Activated CD4-positive, alpha-beta T cell treated with anti-CD3 and anti-CD28 coated beads, Interleukin-2, amount 50 U/mL, for 16 hours (primary cell): ENCODE measurements at regions not wholly inside any gene's neighbourhood (a gene's known extent, or its start where the extent isn't known, plus 50 kb on each side); places are given as distances from the start of the nearest gene placed in this dataset.
"Not testable (repeated sequence)": the region's sequence is repeated elsewhere in the genome, so short reads cannot be mapped to it uniquely, and the experiment has no call there.

Experiments
- DNase-seq: peaks from one replicate; pipeline ENCODE4 v3.0.0-alpha.2; 2020

GRCh38 chr18:59799383-59800015 lies 100.3 kb upstream of the PMAIP1 start:
- DNase-seq = no peak

- no peak for DNase-seq
Measured at GRCh38 chr18:59795882-59796281, 98.7 kb upstream of the CCBE1 start.

GRCh38 chr18:59792353-59792752 lies 95.1 kb upstream of the CCBE1 start:
- DNase-seq = no peak

- not testable (repeated sequence) for DNase-seq
Measured at GRCh38 chr18:59790346-59790936, 93.2 kb upstream of the CCBE1 start.

GRCh38 chr18:59788791-59789106 lies 91.5 kb upstream of the CCBE1 start:
- DNase-seq = no peak

GRCh38 chr18:59787998-59788790 lies 91.0 kb upstream of the CCBE1 start:
- DNase-seq = no peak

- DNase-seq = no peak
Measured at GRCh38 chr18:59784694-59785093, 87.5 kb upstream of the CCBE1 start.

- peak; percentile 42 for DNase-seq
Measured at GRCh38 chr18:59783138-59783537, 85.9 kb upstream of the CCBE1 start.

GRCh38 chr18:59779979-59780378 lies 82.8 kb upstream of the CCBE1 start:
- no peak for DNase-seq

GRCh38 chr18:59778434-59778833 lies 81.2 kb upstream of the CCBE1 start:
- DNase-seq = no peak

GRCh38 chr18:59777636-59778035 lies 80.4 kb upstream of the CCBE1 start:
- DNase-seq = no peak

- no peak for DNase-seq
Measured at GRCh38 chr18:59769129-59769865, 72.1 kb upstream of the CCBE1 start.

- no peak for DNase-seq
Measured at GRCh38 chr18:59768409-59768808, 71.2 kb upstream of the CCBE1 start.

- DNase-seq = peak; percentile 14
Measured at GRCh38 chr18:59767732-59768131, 70.5 kb upstream of the CCBE1 start.

- DNase-seq = no peak
Measured at GRCh38 chr18:59765343-59765742, 68.1 kb upstream of the CCBE1 start.

GRCh38 chr18:59764281-59764680 lies 67.1 kb upstream of the CCBE1 start:
- DNase-seq = no peak

- no peak for DNase-seq
Measured at GRCh38 chr18:59763541-59764136, 66.4 kb upstream of the CCBE1 start.

- no peak for DNase-seq
Measured at GRCh38 chr18:59760619-59761600, 63.7 kb upstream of the CCBE1 start.

GRCh38 chr18:59760212-59760611 lies 63.0 kb upstream of the CCBE1 start:
- no peak for DNase-seq

GRCh38 chr18:59758837-59759236 lies 61.6 kb upstream of the CCBE1 start:
- no peak for DNase-seq

GRCh38 chr18:59758106-59758505 lies 60.9 kb upstream of the CCBE1 start:
- no peak for DNase-seq

GRCh38 chr18:59752666-59753065 lies 55.4 kb upstream of the CCBE1 start:
- DNase-seq = no peak
